Panc1 (cell line): ENCODE measurements at regions not wholly inside any gene's neighbourhood (a gene's known extent, or its start where the extent isn't known, plus 50 kb on each side); places are given as distances from the start of the nearest gene placed in this dataset.

Source experiments
- POLR2AphosphoS5 ChIP-seq: IDR thresholded peaks from 2 replicates; pipeline ENCODE4 v1.6.1; 2012; ENCODE audit warnings: mild to moderate bottlenecking, low read depth, low read length, moderate library complexity
- SIN3A ChIP-seq: IDR thresholded peaks from 2 replicates; pipeline ENCODE4 v1.6.1; 2012; ENCODE audit warnings: low read depth, mild to moderate bottlenecking, low read length, moderate library complexity, borderline replicate concordance; ENCODE audit not compliant: insufficient read depth
- TCF7L2 ChIP-seq: IDR thresholded peaks from 2 replicates; pipeline ENCODE4 v1.6.1; 2011; ENCODE audit warnings: mild to moderate bottlenecking, low read depth, low read length, inconsistent platforms
- TF ChIP-seq, protein P1 (sequence below): fragments of 450-650 bp; IDR thresholded peaks from 2 replicates; pipeline ENCODE4 v1.5.1; 2017; ENCODE audit warnings: mild to moderate bottlenecking
- TF ChIP-seq, protein P2 (sequence below), 2 experiments: IDR thresholded peaks; 2 replicates each; pipeline ENCODE4 v1.6.1; 2011 to 2012; ENCODE audit warnings: low read depth in 2 of 2, control low read depth in 1 of 2, low read length in 1 of 2, mild to moderate bottlenecking in 1 of 2, moderate library complexity in 1 of 2; ENCODE audit not compliant: insufficient read depth in 1 of 2

DNA sequence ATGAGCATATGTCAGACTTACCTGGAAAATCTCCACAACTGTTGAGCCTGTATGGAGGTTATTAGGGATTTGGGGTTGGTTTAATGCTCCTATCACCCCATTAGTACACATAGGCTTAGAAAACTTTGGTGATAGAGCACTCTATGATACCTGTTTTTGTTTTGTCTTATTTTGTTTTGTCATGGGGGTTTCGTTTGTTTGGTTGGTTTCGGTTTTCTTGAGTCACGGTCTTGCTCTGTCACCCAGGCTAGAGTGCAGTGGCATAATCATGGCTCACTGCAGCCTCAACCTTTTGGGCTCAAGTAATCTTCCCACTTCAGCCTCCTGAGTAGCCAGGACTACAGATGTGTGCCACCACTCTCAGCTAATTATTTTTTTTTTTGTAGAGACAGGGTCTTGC lies 70.0 kb downstream of the MZT1 start:
- TF ChIP-seq, protein P1, sequence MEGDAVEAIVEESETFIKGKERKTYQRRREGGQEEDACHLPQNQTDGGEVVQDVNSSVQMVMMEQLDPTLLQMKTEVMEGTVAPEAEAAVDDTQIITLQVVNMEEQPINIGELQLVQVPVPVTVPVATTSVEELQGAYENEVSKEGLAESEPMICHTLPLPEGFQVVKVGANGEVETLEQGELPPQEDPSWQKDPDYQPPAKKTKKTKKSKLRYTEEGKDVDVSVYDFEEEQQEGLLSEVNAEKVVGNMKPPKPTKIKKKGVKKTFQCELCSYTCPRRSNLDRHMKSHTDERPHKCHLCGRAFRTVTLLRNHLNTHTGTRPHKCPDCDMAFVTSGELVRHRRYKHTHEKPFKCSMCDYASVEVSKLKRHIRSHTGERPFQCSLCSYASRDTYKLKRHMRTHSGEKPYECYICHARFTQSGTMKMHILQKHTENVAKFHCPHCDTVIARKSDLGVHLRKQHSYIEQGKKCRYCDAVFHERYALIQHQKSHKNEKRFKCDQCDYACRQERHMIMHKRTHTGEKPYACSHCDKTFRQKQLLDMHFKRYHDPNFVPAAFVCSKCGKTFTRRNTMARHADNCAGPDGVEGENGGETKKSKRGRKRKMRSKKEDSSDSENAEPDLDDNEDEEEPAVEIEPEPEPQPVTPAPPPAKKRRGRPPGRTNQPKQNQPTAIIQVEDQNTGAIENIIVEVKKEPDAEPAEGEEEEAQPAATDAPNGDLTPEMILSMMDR: no peak
- TF ChIP-seq POLR2AphosphoS5 (no peak), SIN3A (no peak), TCF7L2 (no peak)
- TF ChIP-seq, protein P2, sequence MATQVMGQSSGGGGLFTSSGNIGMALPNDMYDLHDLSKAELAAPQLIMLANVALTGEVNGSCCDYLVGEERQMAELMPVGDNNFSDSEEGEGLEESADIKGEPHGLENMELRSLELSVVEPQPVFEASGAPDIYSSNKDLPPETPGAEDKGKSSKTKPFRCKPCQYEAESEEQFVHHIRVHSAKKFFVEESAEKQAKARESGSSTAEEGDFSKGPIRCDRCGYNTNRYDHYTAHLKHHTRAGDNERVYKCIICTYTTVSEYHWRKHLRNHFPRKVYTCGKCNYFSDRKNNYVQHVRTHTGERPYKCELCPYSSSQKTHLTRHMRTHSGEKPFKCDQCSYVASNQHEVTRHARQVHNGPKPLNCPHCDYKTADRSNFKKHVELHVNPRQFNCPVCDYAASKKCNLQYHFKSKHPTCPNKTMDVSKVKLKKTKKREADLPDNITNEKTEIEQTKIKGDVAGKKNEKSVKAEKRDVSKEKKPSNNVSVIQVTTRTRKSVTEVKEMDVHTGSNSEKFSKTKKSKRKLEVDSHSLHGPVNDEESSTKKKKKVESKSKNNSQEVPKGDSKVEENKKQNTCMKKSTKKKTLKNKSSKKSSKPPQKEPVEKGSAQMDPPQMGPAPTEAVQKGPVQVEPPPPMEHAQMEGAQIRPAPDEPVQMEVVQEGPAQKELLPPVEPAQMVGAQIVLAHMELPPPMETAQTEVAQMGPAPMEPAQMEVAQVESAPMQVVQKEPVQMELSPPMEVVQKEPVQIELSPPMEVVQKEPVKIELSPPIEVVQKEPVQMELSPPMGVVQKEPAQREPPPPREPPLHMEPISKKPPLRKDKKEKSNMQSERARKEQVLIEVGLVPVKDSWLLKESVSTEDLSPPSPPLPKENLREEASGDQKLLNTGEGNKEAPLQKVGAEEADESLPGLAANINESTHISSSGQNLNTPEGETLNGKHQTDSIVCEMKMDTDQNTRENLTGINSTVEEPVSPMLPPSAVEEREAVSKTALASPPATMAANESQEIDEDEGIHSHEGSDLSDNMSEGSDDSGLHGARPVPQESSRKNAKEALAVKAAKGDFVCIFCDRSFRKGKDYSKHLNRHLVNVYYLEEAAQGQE (IDR thresholded peaks at IDR 0.05; ENCODE audit: insufficient read depth in 1 of 2, low read depth in 2 of 2, low read length in 1 of 2): no peak
